T-helper 17 cell (primary cell): ENCODE measurements at regions not wholly inside any gene's neighbourhood (a gene's known extent, or its start where the extent isn't known, plus 50 kb on each side); places are given as distances from the start of the nearest gene placed in this dataset.
"Not testable (repeated sequence)": the region's sequence is repeated elsewhere in the genome, so short reads cannot be mapped to it uniquely, and the experiment has no call there.

Experiments
- ATAC-seq: fragments of 150-1000 bp; cut with Tn5 transposase; 2 replicates; pipeline ENCODE4 v1.10.0; 2021; ENCODE audit warnings: mild to moderate bottlenecking, moderate library complexity
- DNase-seq, 3 donors: peaks; one replicate each; pipeline versions ENCODE4 v3.0.0 to v3.0.0-alpha.2; 2020 to 2021
- H3K9me3 ChIP-seq: one replicate; pipeline ENCODE4 v1.7.0; 2013; ENCODE audit warnings: low read length, mild to moderate bottlenecking; ENCODE audit not compliant: control insufficient read depth, poor library complexity, severe bottlenecking
- H3K27ac Mint-ChIP-seq: one replicate; pipeline ENCODE4 v1.8.0; 2022; ENCODE audit warnings: mild to moderate bottlenecking, moderate library complexity, mixed read lengths
- H3K27me3 Mint-ChIP-seq: one replicate; pipeline ENCODE4 v1.8.0; 2022; ENCODE audit warnings: mixed read lengths
- H3K36me3 Mint-ChIP-seq: one replicate; pipeline ENCODE4 v1.8.0; 2022; ENCODE audit warnings: low read depth, mixed read lengths
- H3K4me1 Mint-ChIP-seq: one replicate; pipeline ENCODE4 v1.8.0; 2022; ENCODE audit warnings: mild to moderate bottlenecking, mixed read lengths
- H3K4me3 Mint-ChIP-seq: one replicate; pipeline ENCODE4 v1.8.0; 2022; ENCODE audit warnings: mild to moderate bottlenecking, moderate library complexity, mixed read lengths

DNA sequence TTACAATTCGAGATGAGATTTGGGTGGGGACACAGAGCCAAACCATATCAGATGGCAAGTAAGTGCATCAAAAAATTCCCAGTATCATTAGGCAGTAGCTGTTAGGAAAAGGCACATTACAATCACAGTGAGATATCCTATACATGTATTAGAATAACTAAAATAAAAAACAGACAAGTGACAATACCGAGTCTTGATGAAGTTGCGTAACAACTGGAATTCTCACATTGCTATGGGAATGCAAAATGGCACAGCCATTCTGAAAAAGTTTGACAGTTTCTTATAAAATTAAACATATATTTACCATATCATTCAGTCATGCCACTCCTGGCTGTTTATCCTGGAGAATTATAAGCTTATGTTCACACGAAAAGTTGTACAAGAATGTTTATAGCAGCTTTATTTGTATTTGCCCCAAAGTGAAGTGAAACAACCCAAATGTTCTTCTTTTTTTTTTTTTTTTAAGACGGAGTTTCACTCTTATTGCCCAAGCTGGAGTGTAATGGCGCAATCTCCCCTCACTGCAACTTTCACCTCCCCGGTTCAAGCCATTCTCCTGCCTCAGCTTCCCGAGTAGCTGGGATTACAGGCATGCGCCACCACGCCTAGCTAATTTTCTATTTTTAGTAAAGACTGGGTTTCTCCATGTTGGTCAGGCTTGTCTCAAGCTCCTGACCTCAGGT, 93.1 kb upstream of the TLE1 start:
- no peak overlapping the region for H3K27ac Mint-ChIP-seq
- ATAC-seq, result no peak
- no peaks in the 10 kb centered on the region for H3K27me3 Mint-ChIP-seq
- no peaks in the 10 kb centered on the region for H3K36me3 Mint-ChIP-seq
- no peak for DNase-seq
- H3K4me1 Mint-ChIP-seq, result no peaks in the 10 kb centered on the region
- no peak overlapping the region for H3K4me3 Mint-ChIP-seq
- H3K9me3 ChIP-seq, result no peaks in the 10 kb centered on the region

- H3K4me1 Mint-ChIP-seq, result no peaks in the 10 kb centered on the region
- no peak for ATAC-seq
- DNase-seq, result peak in 1 of 3 donors; percentile 9
- H3K27ac Mint-ChIP-seq, result no peak overlapping the region
- H3K4me3 Mint-ChIP-seq, result no peak overlapping the region
- H3K9me3 ChIP-seq, result no peaks in the 10 kb centered on the region
- no peaks in the 10 kb centered on the region for H3K27me3 Mint-ChIP-seq
- no peaks in the 10 kb centered on the region for H3K36me3 Mint-ChIP-seq
Observed at GRCh38 chr9:81787747-81788632, 98.6 kb upstream of the TLE1 start.

GRCh38 chr9:81789721-81790120, 100.4 kb upstream of the TLE1 start:
- no peaks in the 10 kb centered on the region for H3K27me3 Mint-ChIP-seq
- H3K9me3 ChIP-seq, result no peaks in the 10 kb centered on the region
- no peaks in the 10 kb centered on the region for H3K4me1 Mint-ChIP-seq
- H3K4me3 Mint-ChIP-seq, result no peak overlapping the region
- DNase-seq (no peak), ATAC-seq (no peak)
- no peak overlapping the region for H3K27ac Mint-ChIP-seq
- H3K36me3 Mint-ChIP-seq, result no peaks in the 10 kb centered on the region

DNA sequence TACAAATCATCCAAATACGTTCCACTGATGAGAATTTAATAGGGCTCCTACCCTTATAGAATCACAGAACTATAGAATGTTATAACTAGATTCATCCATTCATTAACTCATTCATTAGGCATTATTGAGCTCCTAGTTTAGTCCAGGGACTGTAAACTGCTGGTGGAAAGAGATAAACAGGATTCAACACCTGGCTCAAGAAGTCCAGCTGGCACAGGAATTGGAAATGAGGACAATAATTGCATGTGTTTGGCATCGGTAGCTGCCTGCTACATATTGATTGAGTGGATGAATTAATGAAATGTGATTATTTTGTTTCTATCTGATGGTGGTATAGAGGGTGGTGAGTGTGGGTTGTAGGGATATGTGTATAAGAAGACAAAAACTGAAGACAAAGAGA, 100.8 kb upstream of the TLE1 start:
- no peaks in the 10 kb centered on the region for H3K4me1 Mint-ChIP-seq
- H3K27ac Mint-ChIP-seq, result no peak overlapping the region
- ATAC-seq, result no peak
- no peaks in the 10 kb centered on the region for H3K36me3 Mint-ChIP-seq
- no peaks in the 10 kb centered on the region for H3K27me3 Mint-ChIP-seq
- DNase-seq, result no peak
- no peak overlapping the region for H3K4me3 Mint-ChIP-seq
- no peaks in the 10 kb centered on the region for H3K9me3 ChIP-seq

DNA sequence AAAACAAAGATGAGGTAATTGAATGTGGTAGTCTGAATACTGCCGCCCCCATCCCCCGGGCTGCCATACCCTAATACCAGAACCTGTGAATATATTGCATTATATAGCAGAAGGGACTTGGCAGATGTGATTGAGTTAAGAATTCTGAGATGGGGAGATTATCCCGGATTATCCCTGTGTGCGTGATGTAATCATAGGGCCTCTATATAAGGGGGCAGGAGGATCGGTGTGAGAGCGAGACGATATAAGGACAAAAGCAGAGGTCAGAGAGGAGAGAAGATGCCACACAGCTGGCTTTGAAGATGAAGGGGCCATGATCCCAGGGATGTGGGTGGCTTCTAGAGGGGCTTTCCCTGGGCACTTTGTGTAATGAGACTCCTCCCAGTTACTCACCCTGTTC, 101.7 kb upstream of the TLE1 start:
- Mint-ChIP-seq H3K27me3 (no peaks in the 10 kb centered on the region), H3K27ac (no peak overlapping the region), H3K4me1 (no peaks in the 10 kb centered on the region), H3K4me3 (no peak overlapping the region), H3K36me3 (no peaks in the 10 kb centered on the region)
- no peaks in the 10 kb centered on the region for H3K9me3 ChIP-seq
- DNase-seq, result no peak
- no peak for ATAC-seq

- DNase-seq, result no peak
- Mint-ChIP-seq H3K27ac (no peak overlapping the region), H3K27me3 (no peaks in the 10 kb centered on the region), H3K36me3 (no peaks in the 10 kb centered on the region), H3K4me3 (no peak overlapping the region), H3K4me1 (no peaks in the 10 kb centered on the region)
- no peak for ATAC-seq
- H3K9me3 ChIP-seq, result no peaks in the 10 kb centered on the region
Observed at GRCh38 chr9:81798606-81799005, 109.3 kb upstream of the TLE1 start.

- H3K9me3 ChIP-seq, result no peaks in the 10 kb centered on the region
- Mint-ChIP-seq H3K36me3 (no peaks in the 10 kb centered on the region), H3K27ac (no peak overlapping the region), H3K4me3 (no peak overlapping the region), H3K4me1 (no peaks in the 10 kb centered on the region), H3K27me3 (no peaks in the 10 kb centered on the region)
- ATAC-seq (no peak), DNase-seq (no peak)
Observed at GRCh38 chr9:81801190-81801589, 111.8 kb upstream of the TLE1 start.

DNA sequence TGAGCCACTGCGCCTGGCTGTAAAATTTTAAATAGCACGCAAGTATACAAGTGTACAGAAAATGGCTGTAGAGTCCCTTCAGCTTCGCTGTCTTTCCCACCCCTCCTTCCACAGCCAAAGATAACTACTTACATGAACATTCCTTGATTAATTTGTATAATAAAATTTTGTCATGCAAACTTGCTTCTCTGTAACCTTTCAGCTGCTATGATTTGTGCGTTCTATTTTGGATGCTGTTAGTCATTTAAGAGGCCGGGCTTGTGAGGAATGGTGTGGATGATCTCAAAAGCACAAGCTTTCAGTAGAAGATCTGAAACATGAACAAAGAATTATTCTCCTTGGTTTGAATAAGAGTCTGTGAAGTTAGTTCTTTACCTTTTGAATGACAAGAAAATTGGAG, 115.0 kb upstream of the TLE1 start:
- Mint-ChIP-seq H3K27me3 (no peaks in the 10 kb centered on the region), H3K4me1 (no peaks in the 10 kb centered on the region), H3K36me3 (no peaks in the 10 kb centered on the region), H3K4me3 (no peak overlapping the region), H3K27ac (no peak overlapping the region)
- DNase-seq, result no peak
- ATAC-seq, result no peak
- H3K9me3 ChIP-seq, result no peaks in the 10 kb centered on the region

DNA sequence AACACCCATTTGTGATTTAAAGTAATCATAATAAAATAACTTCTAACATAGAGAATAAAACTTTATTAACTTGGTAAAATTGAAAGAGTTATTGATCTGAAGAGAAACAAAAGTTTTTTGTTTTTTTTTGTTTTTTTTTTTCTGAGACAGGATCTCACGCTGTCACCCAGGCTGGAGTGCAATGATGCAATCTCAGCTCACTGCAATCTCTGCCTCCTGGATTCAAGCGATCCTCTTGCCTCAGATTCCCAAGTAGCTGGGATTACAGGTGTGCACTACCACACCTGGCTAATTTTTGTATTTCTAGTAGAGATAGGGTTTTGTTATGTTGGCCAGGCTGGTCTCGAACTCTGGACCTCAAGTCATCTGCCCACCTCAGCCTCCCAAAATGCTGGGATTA, 116.5 kb upstream of the SPATA31D4 start:
- not testable (repeated sequence) for H3K4me3 Mint-ChIP-seq, ATAC-seq, H3K27ac Mint-ChIP-seq, H3K36me3 Mint-ChIP-seq, DNase-seq, H3K27me3 Mint-ChIP-seq, H3K9me3 ChIP-seq
- peaks cover 17% of the 10 kb centered on the region for H3K4me1 Mint-ChIP-seq

- peaks cover 2% of the 10 kb centered on the region for H3K36me3 Mint-ChIP-seq
- peaks cover 17% of the 10 kb centered on the region for H3K4me1 Mint-ChIP-seq
- peak overlapping the region; percentile 44 for H3K4me3 Mint-ChIP-seq
- no peaks in the 10 kb centered on the region for H3K27me3 Mint-ChIP-seq
- H3K9me3 ChIP-seq, result no peaks in the 10 kb centered on the region
- peak overlapping the region; percentile 32 for H3K27ac Mint-ChIP-seq
- DNase-seq (no peak), ATAC-seq (no peak)
Observed at GRCh38 chr9:81814401-81814793, 113.8 kb upstream of the SPATA31D4 start.

DNA sequence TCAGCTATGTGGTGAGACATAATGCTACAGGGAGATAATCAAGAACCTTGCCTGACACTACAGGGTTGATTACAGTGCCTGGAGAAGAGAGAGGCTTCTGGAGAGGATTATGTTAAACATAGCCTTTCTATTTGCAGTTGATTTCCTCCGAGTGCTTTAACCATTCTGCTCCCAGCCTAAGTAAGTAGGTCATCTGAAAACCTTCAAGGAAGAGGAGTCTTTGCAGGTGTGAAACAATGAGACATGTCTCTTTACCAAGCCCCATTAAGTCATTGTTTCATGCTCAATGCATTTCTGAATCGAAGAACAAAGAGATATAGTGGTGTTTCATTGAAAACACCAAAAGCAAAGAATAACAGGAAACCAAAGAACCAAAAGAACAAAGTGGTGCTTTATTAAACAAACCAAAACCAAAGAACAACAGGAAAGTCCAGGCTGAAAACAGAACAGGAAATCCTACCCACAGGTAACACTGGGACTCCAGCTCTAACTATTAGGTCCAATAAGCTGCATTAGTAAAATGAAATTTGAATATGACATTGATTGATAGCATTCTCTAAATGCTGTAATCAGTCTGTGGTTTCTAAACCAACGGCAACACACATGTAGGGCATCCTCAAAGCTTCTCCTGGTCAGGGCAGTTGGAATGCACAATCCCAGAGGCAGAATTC, 113.3 kb upstream of the SPATA31D4 start:
- ATAC-seq, result peak; percentile 33

GRCh38 chr9:81815781-81816180, 112.4 kb upstream of the SPATA31D4 start:
- H3K4me1 Mint-ChIP-seq, result peaks cover 15% of the 10 kb centered on the region
- H3K9me3 ChIP-seq, result no peaks in the 10 kb centered on the region
- DNase-seq (no peak), ATAC-seq (no peak)
- H3K27ac Mint-ChIP-seq, result no peak overlapping the region
- no peaks in the 10 kb centered on the region for H3K27me3 Mint-ChIP-seq
- peaks cover 2% of the 10 kb centered on the region for H3K36me3 Mint-ChIP-seq
- no peak overlapping the region for H3K4me3 Mint-ChIP-seq

More for the DNA sequence above, 113.3 kb upstream of the SPATA31D4 start:
- H3K4me1 Mint-ChIP-seq, result peaks cover 15% of the 10 kb centered on the region
- no peak for DNase-seq
- H3K36me3 Mint-ChIP-seq, result peaks cover 2% of the 10 kb centered on the region
- peak overlapping the region; percentile 16 for H3K4me3 Mint-ChIP-seq
- H3K27me3 Mint-ChIP-seq, result no peaks in the 10 kb centered on the region
- H3K27ac Mint-ChIP-seq, result peak overlapping the region; percentile 32
- no peaks in the 10 kb centered on the region for H3K9me3 ChIP-seq

- Mint-ChIP-seq H3K4me3 (no peak overlapping the region), H3K36me3 (peaks cover 2% of the 10 kb centered on the region), H3K27ac (no peak overlapping the region), H3K4me1 (peaks cover 12% of the 10 kb centered on the region), H3K27me3 (no peaks in the 10 kb centered on the region)
- ATAC-seq (no peak), DNase-seq (no peak)
- no peaks in the 10 kb centered on the region for H3K9me3 ChIP-seq
Observed at GRCh38 chr9:81819155-81819554, 109.1 kb upstream of the SPATA31D4 start.
